ENCODE measurements at regions not wholly inside any gene's neighbourhood (a gene's known extent, or its start where the extent isn't known, plus 50 kb on each side); places are given as distances from the start of the nearest gene placed in this dataset.

- TF ChIP-seq CTCF (IDR thresholded peaks at IDR 0.05) (peak in 3 of 6 experiments; percentile 21 to 49 (median 30)), POLR2A (IDR thresholded peaks at IDR 0.05) (no peak)
These were observed 413.7 kb upstream of the FAM98A start for GRCh38 chr2:34012715-34013302.
